DMS79 (cell line): ENCODE measurements at regions not wholly inside any gene's neighbourhood (a gene's known extent, or its start where the extent isn't known, plus 50 kb on each side); places are given as distances from the start of the nearest gene placed in this dataset.

Experiments used
- DNase-seq: peaks from one replicate; lab custom pipeline; 2025; lab: John Stamatoyannopoulos, UW

- no peak for DNase-seq
Measured at GRCh38 chr12:66044731-66045130, 85.8 kb downstream of the LLPH start.

DNA sequence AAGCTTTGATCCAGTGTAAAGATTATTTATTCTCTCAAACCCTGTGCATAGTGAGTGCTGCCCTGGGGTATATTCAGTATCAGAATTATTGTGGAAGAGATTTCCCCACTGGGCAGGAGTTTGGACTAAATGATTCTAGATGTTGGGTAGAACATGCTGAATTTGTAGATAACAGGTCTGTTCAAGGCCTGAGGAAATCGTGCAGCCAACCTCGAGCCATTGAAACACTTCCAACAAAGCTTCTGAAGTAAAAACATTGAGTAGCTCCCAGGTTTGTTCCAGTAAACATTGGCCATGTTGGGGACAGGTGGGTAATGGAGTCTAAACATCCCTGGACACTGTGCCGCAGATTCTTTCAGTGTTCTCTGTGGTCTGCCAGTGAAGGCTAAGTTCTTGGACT is 87.5 kb downstream of the LLPH start:
- DNase-seq: no peak

- no peak for DNase-seq
Measured at GRCh38 chr12:66041651-66042363, 88.7 kb downstream of the LLPH start.

GRCh38 chr12:66036317-66036716 is 94.2 kb downstream of the LLPH start:
- DNase-seq: no peak

DNA sequence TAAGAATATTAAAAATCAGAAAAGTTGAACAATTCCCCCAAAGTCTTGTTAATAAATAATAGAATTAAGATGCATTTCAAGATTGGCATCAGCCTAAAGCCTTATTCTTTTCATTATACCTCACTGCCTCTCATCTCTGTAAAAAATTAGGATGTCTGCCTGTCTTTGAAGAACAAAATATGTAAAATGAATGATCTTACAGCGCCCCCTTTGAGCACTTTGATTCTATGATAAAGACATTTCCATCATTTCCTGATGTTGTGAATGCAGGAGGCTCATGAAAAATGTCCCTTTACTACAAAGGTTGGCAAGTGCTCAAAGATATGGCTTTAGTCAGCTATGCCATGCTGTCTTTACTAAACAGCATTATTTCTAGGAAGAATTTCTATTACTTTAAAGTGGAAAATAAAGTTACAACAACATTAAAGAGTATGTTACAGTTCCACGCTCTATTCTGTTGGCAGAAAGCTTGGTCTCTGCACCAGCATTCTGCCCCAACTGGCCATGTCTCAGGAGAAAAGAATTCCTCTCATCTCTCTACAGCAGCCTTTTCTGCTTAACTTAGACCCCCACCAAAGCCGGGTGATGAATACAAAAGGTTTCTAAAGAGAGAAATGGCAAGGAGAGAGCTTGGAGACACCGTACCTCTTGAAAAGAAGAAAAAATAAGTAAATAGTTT is 95.1 kb downstream of the LLPH start:
- DNase-seq: no peak

DNA sequence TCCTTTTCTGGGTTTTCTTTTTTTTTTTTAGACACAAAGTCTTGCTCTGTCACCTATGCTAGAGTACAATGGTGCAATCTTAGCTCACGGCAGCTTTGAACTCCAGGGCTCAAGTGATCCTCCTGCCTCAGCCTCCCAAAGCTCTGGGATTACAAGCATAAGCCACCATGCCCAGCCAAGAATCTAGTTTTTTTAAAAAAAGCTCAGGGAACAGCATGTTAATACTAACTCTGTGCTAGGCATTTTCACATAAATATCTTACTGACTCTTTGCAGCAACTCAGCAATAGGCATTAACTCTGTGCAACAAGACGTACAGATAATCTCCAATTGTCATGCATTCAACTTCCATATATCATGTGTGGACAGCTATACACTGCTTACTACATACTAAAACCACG is 97.4 kb downstream of the LLPH start:
- no peak for DNase-seq

GRCh38 chr12:66032739-66033138 is 97.8 kb downstream of the LLPH start:
- no peak for DNase-seq

DNA sequence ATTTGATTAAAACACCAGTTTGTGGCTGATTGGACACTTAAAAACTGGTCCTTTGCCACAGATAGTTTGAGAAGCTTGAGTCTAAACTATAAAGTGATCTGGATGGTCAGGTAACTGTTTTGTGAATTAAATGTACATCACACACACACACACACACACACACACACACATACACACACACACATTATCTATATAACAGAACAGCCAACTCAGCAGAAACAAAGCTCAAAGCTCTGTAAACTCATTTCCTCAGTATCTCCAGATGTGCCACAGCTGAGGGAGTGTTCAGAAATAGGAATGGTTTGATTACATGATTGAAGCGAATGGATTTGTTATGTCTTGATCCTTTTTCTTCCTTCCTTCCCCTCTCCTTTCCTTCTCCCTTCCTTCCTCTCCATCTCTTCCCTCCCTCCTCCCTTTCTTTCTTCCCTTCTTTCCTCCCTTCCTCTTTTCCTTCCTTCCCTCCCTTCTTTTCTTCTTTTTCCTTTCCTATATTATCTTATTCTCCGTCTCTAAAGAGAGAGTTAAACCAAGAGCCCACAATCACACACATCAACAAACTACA is 100.3 kb downstream of the LLPH start:
- DNase-seq: no peak

DNA sequence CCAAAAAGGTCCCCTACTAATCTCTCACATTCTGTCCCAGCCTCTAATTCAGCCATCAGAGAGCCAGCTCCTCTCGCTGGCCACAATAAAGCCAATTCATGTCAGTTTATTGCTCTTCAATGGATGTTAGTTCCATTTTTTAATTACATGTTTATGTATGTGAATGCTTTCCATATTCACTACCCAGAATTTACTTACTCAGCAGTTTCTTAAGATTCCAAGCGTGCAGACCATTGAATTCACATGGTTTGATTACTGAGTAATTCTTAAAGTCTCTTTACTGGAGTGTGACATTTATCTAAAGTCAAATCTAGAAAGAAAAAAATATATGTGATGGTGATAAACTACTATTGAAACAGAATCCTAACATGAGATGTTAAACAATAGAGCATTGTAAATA is 102.2 kb downstream of the LLPH start:
- no peak for DNase-seq

GRCh38 chr12:66025477-66025876 is 105.1 kb downstream of the LLPH start:
- DNase-seq: no peak

GRCh38 chr12:66024949-66025348 is 105.6 kb downstream of the LLPH start:
- no peak for DNase-seq

GRCh38 chr12:66020481-66020880 is 110.1 kb downstream of the LLPH start:
- DNase-seq: no peak

- no peak for DNase-seq
Measured at GRCh38 chr12:66017736-66018135, 112.8 kb downstream of the LLPH start.
